Mucosa of rectum (tissue), 2 donors: ENCODE measurements at regions not wholly inside any gene's neighbourhood (a gene's known extent, or its start where the extent isn't known, plus 50 kb on each side); places are given as distances from the start of the nearest gene placed in this dataset.

Source experiments
- H3K27ac ChIP-seq, 2 donors: one replicate each; pipeline ENCODE4 v1.7.0; 2013; ENCODE audit warnings: inconsistent platforms in 2 of 2, low read depth in 2 of 2, low read length in 2 of 2
- H3K27me3 ChIP-seq, 2 donors: one replicate each; pipeline ENCODE4 v1.7.0; 2013; ENCODE audit warnings: low read length in 2 of 2; ENCODE audit not compliant: control insufficient read depth in 2 of 2, insufficient read depth in 2 of 2
- H3K36me3 ChIP-seq, 2 donors: one replicate each; pipeline ENCODE4 v1.7.0; 2013; ENCODE audit warnings: low read length in 2 of 2; ENCODE audit not compliant: control insufficient read depth in 2 of 2, insufficient read depth in 2 of 2
- H3K4me1 ChIP-seq, 2 donors: one replicate each; pipeline ENCODE4 v1.7.0; 2013; ENCODE audit warnings: low read length in 2 of 2, mild to moderate bottlenecking in 1 of 2; ENCODE audit not compliant: control insufficient read depth in 2 of 2, insufficient read depth in 2 of 2
- H3K4me3 ChIP-seq, 2 donors: one replicate each; pipeline ENCODE4 v1.7.0; 2013; ENCODE audit warnings: low read length in 2 of 2
- H3K9ac ChIP-seq, 2 donors: one replicate each; pipeline ENCODE4 v1.7.0; 2013; ENCODE audit warnings: low read length in 2 of 2, low read depth in 1 of 2, mild to moderate bottlenecking in 1 of 2
- H3K9me3 ChIP-seq, 2 donors: one replicate each; pipeline ENCODE4 v1.7.0; 2013; ENCODE audit warnings: low read length in 2 of 2; ENCODE audit not compliant: control insufficient read depth in 2 of 2
- donor health status: healthy.
- donor health status: Normal muscosa, but diverticular disease.

DNA sequence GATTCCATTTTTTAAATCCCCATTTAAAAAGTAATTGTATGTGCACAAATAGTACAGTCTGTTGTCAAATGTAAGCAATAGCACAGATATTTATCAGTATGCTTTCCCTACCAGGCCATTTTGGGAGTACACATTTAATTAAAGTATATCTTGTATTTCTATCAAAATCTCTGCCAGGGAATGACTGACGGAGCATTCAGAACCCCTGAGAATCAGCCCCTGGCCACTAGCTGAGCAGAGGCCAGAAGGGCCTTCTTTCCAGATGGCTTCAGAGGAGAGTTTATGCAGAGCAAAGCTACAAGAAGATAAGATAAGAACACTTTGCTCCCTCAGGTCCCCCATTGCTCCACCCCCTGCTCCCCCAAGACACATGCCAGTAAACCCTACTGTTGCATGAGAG, 99.9 kb upstream of the PROX1 start:
- no peaks in the 10 kb centered on the region for H3K9me3 ChIP-seq
- no peak overlapping the region for H3K9ac ChIP-seq
- no peaks in the 10 kb centered on the region for H3K4me1 ChIP-seq

DNA sequence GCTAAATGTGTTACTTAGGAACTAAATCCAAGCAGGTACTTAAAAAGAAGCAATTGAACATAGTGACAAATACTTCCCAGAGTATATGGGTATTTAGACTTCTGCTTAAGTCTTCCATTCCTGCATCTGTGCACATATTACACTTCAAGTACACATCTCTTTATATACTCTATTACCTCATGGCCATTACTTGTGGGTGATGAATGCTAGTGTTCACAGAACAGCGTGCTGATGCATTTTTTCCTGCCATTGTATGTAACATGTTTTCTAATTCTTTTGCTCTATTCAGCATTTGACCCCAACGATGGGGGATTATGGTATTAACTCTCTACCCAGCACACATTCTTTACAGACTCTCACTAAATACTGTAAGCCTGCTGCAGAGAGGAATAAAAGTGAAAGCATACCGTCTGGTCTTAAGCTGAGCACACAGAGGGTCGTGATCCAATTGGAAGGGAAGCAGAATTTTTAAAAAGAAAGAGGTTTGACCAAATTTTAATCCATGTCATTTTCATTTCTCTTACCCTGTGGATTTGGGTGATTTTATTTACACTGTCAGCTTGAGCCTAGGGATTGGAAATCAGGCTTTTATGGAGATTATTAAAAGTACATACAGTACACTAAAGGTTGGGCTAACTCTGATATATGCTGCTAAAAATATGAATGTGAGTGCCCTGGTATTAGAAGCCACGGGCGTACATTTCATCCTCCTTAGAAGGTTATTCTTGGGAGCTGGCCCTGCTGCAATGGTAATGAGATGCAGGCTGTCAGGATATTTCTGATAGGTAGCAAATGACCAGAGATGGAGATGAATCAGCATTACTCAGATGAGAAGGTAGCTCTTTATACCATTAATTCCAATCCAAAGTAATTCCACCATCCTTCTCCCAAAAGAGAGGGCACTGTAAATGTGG, 95.5 kb upstream of the PROX1 start:
- H3K36me3 ChIP-seq = no peaks in the 10 kb centered on the region
- no peaks in the 10 kb centered on the region for H3K4me1 ChIP-seq
- H3K27me3 ChIP-seq = no peaks in the 10 kb centered on the region
- H3K27ac ChIP-seq = no peak overlapping the region
- H3K9me3 ChIP-seq = no peaks in the 10 kb centered on the region
- no peak overlapping the region for H3K9ac ChIP-seq
- H3K4me3 ChIP-seq = no peak overlapping the region

More for the DNA sequence above, 99.9 kb upstream of the PROX1 start:
- Histone ChIP-seq H3K27ac (no peak overlapping the region), H3K4me3 (no peak overlapping the region), H3K27me3 (no peaks in the 10 kb centered on the region), H3K36me3 (no peaks in the 10 kb centered on the region)

GRCh38 chr1:213898684-213899083, 89.1 kb upstream of the PROX1 start:
- Histone ChIP-seq H3K4me1 (no peaks in the 10 kb centered on the region), H3K4me3 (no peak overlapping the region), H3K27me3 (no peaks in the 10 kb centered on the region), H3K27ac (no peak overlapping the region), H3K9ac (no peak overlapping the region), H3K36me3 (no peaks in the 10 kb centered on the region), H3K9me3 (no peaks in the 10 kb centered on the region)

GRCh38 chr1:213899413-213899812, 88.4 kb upstream of the PROX1 start:
- Histone ChIP-seq H3K27me3 (no peaks in the 10 kb centered on the region), H3K36me3 (no peaks in the 10 kb centered on the region), H3K9ac (no peak overlapping the region), H3K9me3 (no peaks in the 10 kb centered on the region), H3K4me3 (no peak overlapping the region), H3K4me1 (no peaks in the 10 kb centered on the region), H3K27ac (no peak overlapping the region)

GRCh38 chr1:213905344-213905743, 82.4 kb upstream of the PROX1 start:
- Histone ChIP-seq H3K4me1 (no peaks in the 10 kb centered on the region), H3K27ac (no peak overlapping the region), H3K9me3 (no peaks in the 10 kb centered on the region), H3K4me3 (no peak overlapping the region), H3K9ac (no peak overlapping the region), H3K27me3 (no peaks in the 10 kb centered on the region), H3K36me3 (no peaks in the 10 kb centered on the region)

GRCh38 chr1:213908521-213908920, 79.3 kb upstream of the PROX1 start:
- no peak overlapping the region for H3K4me3 ChIP-seq
- H3K9me3 ChIP-seq = no peaks in the 10 kb centered on the region
- no peaks in the 10 kb centered on the region for H3K36me3 ChIP-seq
- H3K27me3 ChIP-seq = no peaks in the 10 kb centered on the region
- no peak overlapping the region for H3K9ac ChIP-seq
- H3K4me1 ChIP-seq = no peaks in the 10 kb centered on the region
- no peak overlapping the region for H3K27ac ChIP-seq

GRCh38 chr1:213914392-213914791, 73.4 kb upstream of the PROX1 start:
- Histone ChIP-seq H3K4me3 (no peak overlapping the region), H3K9me3 (no peaks in the 10 kb centered on the region), H3K9ac (no peak overlapping the region), H3K27ac (no peak overlapping the region), H3K4me1 (no peaks in the 10 kb centered on the region), H3K36me3 (no peaks in the 10 kb centered on the region), H3K27me3 (no peaks in the 10 kb centered on the region)

- H3K4me1 ChIP-seq = no peaks in the 10 kb centered on the region
- no peak overlapping the region for H3K9ac ChIP-seq
- H3K27ac ChIP-seq = no peak overlapping the region
- H3K4me3 ChIP-seq = no peak overlapping the region
- no peaks in the 10 kb centered on the region for H3K27me3 ChIP-seq
- H3K9me3 ChIP-seq = no peaks in the 10 kb centered on the region
- H3K36me3 ChIP-seq = no peaks in the 10 kb centered on the region
These were observed 66.5 kb upstream of the PROX1 start for GRCh38 chr1:213921311-213921710.

DNA sequence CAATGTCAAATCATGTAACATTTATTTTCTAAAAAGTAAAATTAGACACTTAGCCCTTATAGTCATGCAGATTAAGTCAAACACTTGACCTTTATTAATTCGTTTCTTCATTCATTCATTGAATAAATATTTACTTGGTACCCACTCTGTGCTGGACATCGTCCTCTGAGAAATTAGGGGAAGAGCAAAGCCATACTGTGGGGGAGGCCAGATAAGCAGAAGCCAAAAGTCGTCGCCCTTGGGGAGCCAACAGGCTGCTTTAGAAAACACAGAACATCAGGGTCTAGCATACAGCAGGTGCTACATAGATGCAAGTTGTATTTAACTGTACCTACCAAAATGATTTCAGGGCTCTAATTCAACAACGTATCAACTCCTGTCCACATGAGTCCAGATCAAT, 66.1 kb upstream of the PROX1 start:
- H3K4me1 ChIP-seq = no peaks in the 10 kb centered on the region
- H3K27me3 ChIP-seq = no peaks in the 10 kb centered on the region
- no peaks in the 10 kb centered on the region for H3K36me3 ChIP-seq
- no peaks in the 10 kb centered on the region for H3K9me3 ChIP-seq
- H3K4me3 ChIP-seq = no peak overlapping the region
- no peak overlapping the region for H3K9ac ChIP-seq
- H3K27ac ChIP-seq = no peak overlapping the region

DNA sequence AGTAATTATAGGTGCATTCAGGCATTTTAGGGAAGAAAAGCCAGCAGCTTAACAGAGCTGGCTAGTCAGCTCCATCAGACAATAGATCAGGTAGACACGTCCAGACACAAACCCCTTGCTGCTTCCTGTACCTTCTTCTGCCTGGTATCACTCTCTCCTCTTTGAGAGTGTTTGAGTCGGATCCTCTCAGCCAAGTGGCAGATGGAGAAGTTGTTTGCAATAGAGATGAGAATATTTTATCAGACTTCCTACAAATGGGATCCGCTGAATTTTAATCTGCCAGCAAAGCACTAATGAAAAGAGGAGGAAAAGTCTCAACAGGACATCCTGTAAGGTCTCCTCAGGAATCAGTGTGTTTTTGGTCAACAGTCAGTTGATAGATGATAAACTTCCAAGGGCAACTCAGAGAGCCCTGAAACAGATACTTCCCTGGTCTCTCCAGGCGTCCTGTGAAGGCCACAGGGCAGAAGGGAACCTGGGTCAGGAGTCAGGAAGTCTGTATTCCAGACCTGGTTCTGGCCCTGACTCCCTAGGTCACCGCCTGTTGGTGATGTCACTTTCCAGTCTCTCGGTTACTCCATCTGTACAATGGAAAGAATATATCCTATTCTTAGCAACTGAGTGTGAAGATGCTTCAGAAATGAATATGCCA, 62.1 kb upstream of the PROX1 start:
- Histone ChIP-seq H3K27ac (no peak overlapping the region), H3K4me1 (no peaks in the 10 kb centered on the region), H3K9me3 (no peaks in the 10 kb centered on the region), H3K36me3 (no peaks in the 10 kb centered on the region), H3K9ac (no peak overlapping the region), H3K27me3 (no peaks in the 10 kb centered on the region), H3K4me3 (no peak overlapping the region)
